Activated CD4-positive, alpha-beta T cell treated with anti-CD3 and anti-CD28 coated beads for 36 hours (primary cell): ENCODE measurements at regions not wholly inside any gene's neighbourhood (a gene's known extent, or its start where the extent isn't known, plus 50 kb on each side); places are given as distances from the start of the nearest gene placed in this dataset.

Experiments
- ATAC-seq: fragments of 200-7000 bp; cut with Tn5 transposase; one replicate; pipeline ENCODE4 v1.10.0; 2021; ENCODE audit warnings: mild to moderate bottlenecking, moderate library complexity
- CTCF ChIA-PET: fragments of 350-600 bp; sonication (Branson Sonifier 250); formaldehyde crosslinking; loops from one replicate; lab custom pipeline; 2021; ENCODE audit warnings: antibody characterized with exemption; lab: Charles Lee
- POLR2A ChIA-PET: fragments of 350-600 bp; sonication (Branson Sonifier 250); formaldehyde crosslinking; loops from one replicate; lab custom pipeline; 2021; ENCODE audit warnings: antibody characterized with exemption, inconsistent platforms; lab: Charles Lee
- DNase-seq: peaks from one replicate; pipeline ENCODE4 v3.0.0-alpha.2; 2020
- H3K27ac Mint-ChIP-seq: one replicate; pipeline ENCODE4 v1.8.0; 2021; ENCODE audit warnings: mixed read lengths
- H3K27me3 Mint-ChIP-seq: one replicate; pipeline ENCODE4 v1.8.0; 2021; ENCODE audit warnings: mixed read lengths
- H3K36me3 Mint-ChIP-seq: one replicate; pipeline ENCODE4 v1.8.0; 2021; ENCODE audit warnings: low read depth, mixed read lengths
- H3K4me1 Mint-ChIP-seq: one replicate; pipeline ENCODE4 v1.8.0; 2021; ENCODE audit warnings: mixed read lengths
- H3K4me3 Mint-ChIP-seq: one replicate; pipeline ENCODE4 v1.8.0; 2021; ENCODE audit warnings: mild to moderate bottlenecking, moderate library complexity, mixed read lengths
- H3K9me3 Mint-ChIP-seq: one replicate; pipeline ENCODE4 v1.8.0; 2021; ENCODE audit warnings: low read depth, mixed read lengths
- intact Hi-C, 2 experiments: fragments of 100-400 bp; cut with DNase I in 1 of 2; cut with micrococcal nuclease in 1 of 2; formaldehyde crosslinking; loops; one replicate each; pipeline versions ENCODE4 v1.14.2 to v1.15.1; 2022 to 2024; cut with DNase I, micrococcal nuclease

DNA sequence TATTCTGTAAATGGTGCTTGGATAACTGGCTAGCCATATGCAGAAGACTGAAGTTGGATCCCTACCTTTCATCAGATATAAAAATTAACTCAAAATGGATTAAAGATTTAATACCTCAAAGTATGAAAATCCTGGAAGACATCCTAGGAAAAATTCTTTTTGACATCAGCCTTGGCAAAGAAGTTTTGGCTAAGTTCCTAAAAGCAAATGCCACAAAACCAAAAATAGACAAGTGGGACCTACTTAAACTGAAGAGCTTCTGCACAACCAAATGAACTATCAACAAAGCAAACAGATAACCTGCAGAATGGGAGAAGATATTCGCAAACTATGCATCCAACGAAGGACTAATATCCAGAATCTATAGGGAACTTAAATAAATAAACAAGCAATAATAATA is 60.3 kb upstream of the RIPPLY2 start:
- ChIA-PET CTCF (no interaction called here), POLR2A (no interaction called here)
- no peak for DNase-seq
- Mint-ChIP-seq H3K36me3 (no peaks in the 10 kb centered on the region), H3K4me1 (no peaks in the 10 kb centered on the region), H3K27ac (no peak overlapping the region), H3K27me3 (no peaks in the 10 kb centered on the region), H3K4me3 (no peak overlapping the region), H3K9me3 (no peaks in the 10 kb centered on the region)
- ATAC-seq = no peak
- intact Hi-C loops = no loop called here

DNA sequence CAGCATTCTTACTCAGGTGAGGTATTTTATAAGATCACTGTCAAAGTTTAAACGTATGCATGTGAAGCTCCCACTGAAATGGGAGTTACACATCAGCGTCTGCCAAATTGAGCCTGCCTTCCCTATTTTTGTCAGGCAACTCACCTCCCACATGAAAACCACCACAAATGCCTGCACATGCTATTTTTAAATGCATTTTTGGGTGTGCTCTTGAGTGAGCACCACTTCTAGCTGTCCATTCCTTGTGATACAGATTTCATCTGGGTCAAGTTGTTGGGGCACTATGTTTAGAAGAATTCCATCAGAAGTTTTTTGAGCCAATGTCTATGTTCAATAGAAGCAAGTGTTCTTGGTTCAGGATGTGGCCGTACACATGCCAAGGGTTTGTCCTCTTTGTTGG is 71.7 kb upstream of the RIPPLY2 start:
- Mint-ChIP-seq H3K9me3 (peaks cover 3% of the 10 kb centered on the region), H3K27me3 (no peaks in the 10 kb centered on the region), H3K27ac (no peak overlapping the region), H3K4me1 (no peaks in the 10 kb centered on the region), H3K36me3 (no peaks in the 10 kb centered on the region), H3K4me3 (no peak overlapping the region)
- ATAC-seq (no peak), DNase-seq (no peak)
- ChIA-PET POLR2A (no interaction called here), CTCF (interaction anchor here (0.8 kb wide), 1 partner anchor 26 kb away, joined by 3 read pairs; no protein-coding TSS in a partner anchor)
- intact Hi-C loops = no loop called here

DNA sequence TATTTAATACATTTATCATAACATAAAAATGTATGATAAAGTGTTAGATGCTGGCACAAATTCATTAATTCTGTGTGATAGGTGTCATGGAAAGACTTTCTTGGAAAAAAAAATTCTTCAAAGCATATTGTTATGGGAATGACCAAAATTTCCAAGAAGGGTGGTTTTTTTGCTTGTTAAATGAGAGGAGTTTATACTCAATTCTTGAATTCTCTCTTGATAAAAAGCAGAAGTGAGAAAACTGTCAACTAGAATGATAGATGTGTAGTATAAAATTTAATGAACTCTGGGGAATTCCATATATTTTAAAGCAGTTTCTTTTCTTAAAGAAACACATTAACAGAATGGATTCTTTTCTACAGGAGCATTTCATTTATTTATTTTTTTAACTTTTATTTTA is 62.0 kb upstream of the SNAP91 start:
- POLR2A ChIA-PET = no interaction called here
- Mint-ChIP-seq H3K36me3 (no peaks in the 10 kb centered on the region), H3K27me3 (peaks cover 4% of the 10 kb centered on the region), H3K27ac (no peak overlapping the region), H3K9me3 (peaks cover 10% of the 10 kb centered on the region), H3K4me3 (no peak overlapping the region), H3K4me1 (no peaks in the 10 kb centered on the region)
- intact Hi-C loops = no loop called here
- CTCF ChIA-PET = no interaction called here
- ATAC-seq = no peak
- DNase-seq = no peak

DNA sequence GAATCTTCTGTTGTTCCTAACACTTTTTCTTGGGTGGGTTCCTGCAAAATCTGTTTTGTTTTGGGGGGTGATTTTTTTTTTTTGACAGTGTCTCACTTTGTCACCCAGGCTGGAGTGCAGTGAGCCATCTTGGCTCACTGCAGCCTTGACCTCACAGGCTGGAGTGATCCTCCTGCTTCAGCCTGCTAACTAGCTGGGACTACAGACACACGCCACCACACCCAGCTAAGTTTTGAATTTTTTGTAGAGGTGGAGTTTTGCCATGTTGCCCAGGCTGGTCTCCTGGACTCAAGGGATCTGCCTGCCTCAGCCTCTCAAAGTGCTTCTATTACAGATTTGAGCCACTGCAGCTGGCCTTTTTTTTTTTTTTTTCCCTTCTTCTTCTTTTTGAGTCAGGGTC is 60.5 kb upstream of the SNAP91 start:
- DNase-seq (no peak), ATAC-seq (no peak)
- Mint-ChIP-seq H3K36me3 (no peaks in the 10 kb centered on the region), H3K4me3 (no peak overlapping the region), H3K9me3 (peaks cover 8% of the 10 kb centered on the region), H3K4me1 (no peaks in the 10 kb centered on the region), H3K27ac (no peak overlapping the region), H3K27me3 (peaks cover 7% of the 10 kb centered on the region)
- POLR2A ChIA-PET = no interaction called here
- intact Hi-C loops = no loop called here
- CTCF ChIA-PET = no interaction called here

DNA sequence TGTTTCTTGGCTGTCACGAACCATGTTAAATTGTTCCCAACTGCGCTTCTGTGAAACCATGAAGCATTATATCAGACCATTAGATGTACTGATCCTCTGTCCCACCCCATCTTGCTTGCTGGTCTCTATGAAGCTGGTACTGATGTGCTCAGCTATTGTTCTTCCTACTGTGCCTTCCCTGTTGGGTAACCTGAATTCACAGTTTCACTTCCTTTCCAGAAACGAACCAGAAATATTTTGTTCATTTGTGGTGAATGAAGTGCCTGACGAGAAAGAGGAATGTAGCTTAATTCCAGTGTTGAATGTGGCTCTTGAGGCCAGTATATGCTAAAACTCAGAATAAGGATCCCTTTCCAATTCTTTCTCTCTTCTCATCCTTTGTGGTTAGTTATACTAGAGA is 58.1 kb upstream of the SNAP91 start:
- ChIA-PET CTCF (no interaction called here), POLR2A (no interaction called here)
- no peaks in the 10 kb centered on the region for H3K36me3 Mint-ChIP-seq
- intact Hi-C loops = no loop called here
- H3K9me3 Mint-ChIP-seq = no peaks in the 10 kb centered on the region
- H3K4me3 Mint-ChIP-seq = no peak overlapping the region
- DNase-seq (no peak), ATAC-seq (no peak)
- peaks cover 7% of the 10 kb centered on the region for H3K27me3 Mint-ChIP-seq
- H3K4me1 Mint-ChIP-seq = no peaks in the 10 kb centered on the region
- no peak overlapping the region for H3K27ac Mint-ChIP-seq
